NCI-H748 (cell line): ENCODE measurements at regions not wholly inside any gene's neighbourhood (a gene's known extent, or its start where the extent isn't known, plus 50 kb on each side); places are given as distances from the start of the nearest gene placed in this dataset.

Experiments
- DNase-seq: peaks from one replicate; lab custom pipeline; 2025; ENCODE audit not compliant: unreplicated experiment; lab: John Stamatoyannopoulos, UW

- DNase-seq: no peak
Measured at GRCh38 chr12:93288626-93289025, 89.1 kb upstream of the NUDT4 start.

GRCh38 chr12:93290391-93290790, 87.3 kb upstream of the NUDT4 start:
- DNase-seq: no peak

- no peak for DNase-seq
Measured at GRCh38 chr12:93292213-93292612, 85.5 kb upstream of the NUDT4 start.

GRCh38 chr12:93292731-93293566, 84.8 kb upstream of the NUDT4 start:
- DNase-seq: no peak

GRCh38 chr12:93297032-93297431, 80.7 kb upstream of the NUDT4 start:
- no peak for DNase-seq

GRCh38 chr12:93297536-93297935, 80.2 kb upstream of the NUDT4 start:
- DNase-seq: no peak

GRCh38 chr12:93299262-93299846, 78.4 kb upstream of the NUDT4 start:
- DNase-seq: no peak

GRCh38 chr12:93300611-93301021, 77.1 kb upstream of the NUDT4 start:
- no peak for DNase-seq

- DNase-seq: no peak
Measured at GRCh38 chr12:93302331-93303229, 75.1 kb upstream of the NUDT4 start.

GRCh38 chr12:93306636-93307035, 71.1 kb upstream of the NUDT4 start:
- DNase-seq: no peak

GRCh38 chr12:93308281-93308680, 69.4 kb upstream of the NUDT4 start:
- no peak for DNase-seq

GRCh38 chr12:93311827-93312226, 65.9 kb upstream of the NUDT4 start:
- no peak for DNase-seq

- DNase-seq: no peak
Measured at GRCh38 chr12:93314177-93314497, 63.6 kb upstream of the NUDT4 start.

GRCh38 chr12:93315385-93315906, 62.3 kb upstream of the NUDT4 start:
- no peak for DNase-seq

GRCh38 chr12:93315907-93316622, 61.7 kb upstream of the NUDT4 start:
- no peak for DNase-seq

- DNase-seq: no peak
Measured at GRCh38 chr12:93316623-93316971, 61.1 kb upstream of the NUDT4 start.

GRCh38 chr12:93317227-93317626, 60.5 kb upstream of the NUDT4 start:
- DNase-seq: no peak

GRCh38 chr12:93318720-93319522, 58.8 kb upstream of the NUDT4 start:
- DNase-seq: peak; percentile 97

GRCh38 chr12:93319523-93320050, 58.1 kb upstream of the NUDT4 start:
- no peak for DNase-seq

GRCh38 chr12:93322784-93323183, 54.9 kb upstream of the NUDT4 start:
- no peak for DNase-seq
